ENCODE measurements at regions not wholly inside any gene's neighbourhood (a gene's known extent, or its start where the extent isn't known, plus 50 kb on each side); places are given as distances from the start of the nearest gene placed in this dataset.

DNA sequence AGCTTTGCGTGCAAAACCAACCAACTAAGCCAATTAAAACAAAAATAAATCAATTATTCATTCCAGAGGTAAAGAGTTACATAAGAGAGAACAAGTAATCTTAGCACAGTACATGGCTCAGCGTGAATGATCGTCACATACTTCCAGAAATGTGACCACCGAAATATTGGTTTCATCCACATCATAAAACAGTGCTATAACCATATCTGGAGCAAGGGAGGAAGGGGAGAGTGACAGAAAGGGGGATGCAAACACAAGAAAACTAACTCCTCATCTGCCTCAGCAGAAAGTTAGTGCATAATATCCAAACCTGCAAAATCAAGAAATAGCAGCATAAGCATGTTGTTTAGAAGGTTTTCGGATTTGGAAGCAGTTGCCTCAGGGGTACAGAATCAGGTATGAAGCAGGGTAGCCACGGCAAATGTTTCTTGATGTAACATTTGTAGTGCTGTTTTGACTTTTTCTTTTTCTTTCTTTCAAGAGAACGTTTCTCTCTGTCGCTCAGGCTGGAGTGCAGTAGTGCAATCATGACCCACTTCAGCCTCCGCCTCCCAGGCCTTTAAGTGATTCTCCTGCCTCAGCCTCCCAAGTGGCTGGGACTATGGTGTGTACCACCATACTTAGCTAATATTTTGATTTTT, 93.9 kb upstream of the EGLN3 start:
- Histone ChIP-seq H3K27me3 (ENCODE audit: control insufficient read depth, insufficient read depth, low read length) (no peaks in the 10 kb centered on the region), H3K4me3 (ENCODE audit: low read length in 3 of 3) (no peak overlapping the region), H3K27ac (ENCODE audit: low read depth in 2 of 2, low read length in 2 of 2) (no peak overlapping the region), H3K9me3 (ENCODE audit: control insufficient read depth in 2 of 3, insufficient read depth in 1 of 3, low read length in 3 of 3) (no peaks in the 10 kb centered on the region), H3K4me1 (ENCODE audit: control insufficient read depth in 2 of 3, insufficient read depth in 2 of 3, low read depth in 1 of 3, low read length in 3 of 3) (no peaks in the 10 kb centered on the region), H3K9ac (ENCODE audit: low read length in 3 of 3) (no peak overlapping the region), H3K36me3 (ENCODE audit: control insufficient read depth in 2 of 3, insufficient read depth in 3 of 3, low read length in 3 of 3) (no peaks in the 10 kb centered on the region)
- DNase-seq (no peak), FAIRE-seq (no peak)
- TF ChIP-seq, protein P1, sequence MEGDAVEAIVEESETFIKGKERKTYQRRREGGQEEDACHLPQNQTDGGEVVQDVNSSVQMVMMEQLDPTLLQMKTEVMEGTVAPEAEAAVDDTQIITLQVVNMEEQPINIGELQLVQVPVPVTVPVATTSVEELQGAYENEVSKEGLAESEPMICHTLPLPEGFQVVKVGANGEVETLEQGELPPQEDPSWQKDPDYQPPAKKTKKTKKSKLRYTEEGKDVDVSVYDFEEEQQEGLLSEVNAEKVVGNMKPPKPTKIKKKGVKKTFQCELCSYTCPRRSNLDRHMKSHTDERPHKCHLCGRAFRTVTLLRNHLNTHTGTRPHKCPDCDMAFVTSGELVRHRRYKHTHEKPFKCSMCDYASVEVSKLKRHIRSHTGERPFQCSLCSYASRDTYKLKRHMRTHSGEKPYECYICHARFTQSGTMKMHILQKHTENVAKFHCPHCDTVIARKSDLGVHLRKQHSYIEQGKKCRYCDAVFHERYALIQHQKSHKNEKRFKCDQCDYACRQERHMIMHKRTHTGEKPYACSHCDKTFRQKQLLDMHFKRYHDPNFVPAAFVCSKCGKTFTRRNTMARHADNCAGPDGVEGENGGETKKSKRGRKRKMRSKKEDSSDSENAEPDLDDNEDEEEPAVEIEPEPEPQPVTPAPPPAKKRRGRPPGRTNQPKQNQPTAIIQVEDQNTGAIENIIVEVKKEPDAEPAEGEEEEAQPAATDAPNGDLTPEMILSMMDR (IDR thresholded peaks at IDR 0.05; ENCODE audit: borderline replicate concordance, extremely low read depth, insufficient read depth): no peak
- intact Hi-C loops (cut with DNase I): no loop called here

DNA sequence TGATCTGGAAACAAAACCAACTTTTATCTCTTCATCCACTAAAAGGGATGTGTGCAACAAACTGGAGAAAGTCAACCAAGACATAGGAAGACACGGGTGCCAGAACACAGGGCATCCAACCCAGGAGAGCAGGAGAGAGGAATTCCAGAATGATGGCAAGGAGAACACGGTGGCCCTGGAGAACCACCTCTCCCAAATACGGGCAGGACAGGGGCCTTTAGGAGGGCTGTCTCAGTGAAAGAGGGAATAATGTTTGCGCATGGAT, 93.4 kb upstream of the EGLN3 start:
- Histone ChIP-seq H3K27me3 (ENCODE audit: control insufficient read depth, insufficient read depth, low read length) (no peaks in the 10 kb centered on the region), H3K9me3 (ENCODE audit: control insufficient read depth in 2 of 3, insufficient read depth in 1 of 3, low read length in 3 of 3) (no peaks in the 10 kb centered on the region), H3K36me3 (ENCODE audit: control insufficient read depth in 2 of 3, insufficient read depth in 3 of 3, low read length in 3 of 3) (no peaks in the 10 kb centered on the region), H3K4me3 (ENCODE audit: low read length in 3 of 3) (no peak overlapping the region), H3K4me1 (ENCODE audit: control insufficient read depth in 2 of 3, insufficient read depth in 2 of 3, low read depth in 1 of 3, low read length in 3 of 3) (no peaks in the 10 kb centered on the region), H3K27ac (ENCODE audit: low read depth in 2 of 2, low read length in 2 of 2) (no peak overlapping the region), H3K9ac (ENCODE audit: low read length in 3 of 3) (no peak overlapping the region)
- DNase-seq (no peak), FAIRE-seq (no peak)
- intact Hi-C loops (cut with DNase I): no loop called here
- TF ChIP-seq, protein P1 (IDR thresholded peaks at IDR 0.05; ENCODE audit: borderline replicate concordance, extremely low read depth, insufficient read depth): no peak

DNA sequence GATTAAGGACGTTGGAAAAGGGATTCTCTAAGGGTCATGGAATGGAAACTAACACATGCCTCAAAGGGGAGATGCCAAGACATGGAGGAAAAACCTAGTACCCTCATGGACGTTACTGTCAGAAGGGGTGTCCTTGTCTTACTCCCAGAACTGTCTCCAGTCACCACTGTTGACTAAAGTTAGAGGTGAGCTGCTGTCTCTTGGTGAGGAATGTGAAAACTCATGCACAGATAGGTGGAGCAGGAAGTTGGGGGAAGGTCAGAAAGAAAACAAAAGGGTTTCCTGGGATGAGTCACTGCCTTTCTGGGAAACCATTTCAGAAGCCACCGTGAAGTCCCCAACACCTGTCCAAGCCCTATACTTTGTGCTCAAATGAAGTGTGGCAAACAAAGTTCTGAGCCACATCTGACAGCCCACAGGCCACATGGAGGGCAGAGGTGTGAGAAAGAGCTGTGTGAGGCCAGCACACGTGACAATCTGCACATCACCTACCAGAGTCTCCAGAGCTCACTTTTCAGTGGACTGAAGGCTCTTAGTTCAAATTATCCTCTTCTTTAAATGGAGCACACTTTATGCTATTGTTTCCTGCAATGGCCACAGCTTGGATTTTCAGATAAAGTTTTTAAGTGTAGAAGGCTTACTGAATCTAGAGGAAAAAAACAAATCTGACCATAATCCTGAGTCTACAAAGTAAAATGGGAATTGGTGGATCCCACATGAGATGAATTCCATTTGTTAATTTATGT, 92.9 kb upstream of the EGLN3 start:
- DNase-seq (no peak), FAIRE-seq (no peak)
- no peak overlapping the region for H3K4me3 ChIP-seq (ENCODE audit: low read length in 3 of 3)
- H3K27me3 ChIP-seq (ENCODE audit: control insufficient read depth, insufficient read depth, low read length): no peaks in the 10 kb centered on the region
- no peaks in the 10 kb centered on the region for H3K9me3 ChIP-seq (ENCODE audit: control insufficient read depth in 2 of 3, insufficient read depth in 1 of 3, low read length in 3 of 3)
- no peak overlapping the region for H3K27ac ChIP-seq (ENCODE audit: low read depth in 2 of 2, low read length in 2 of 2)
- no peaks in the 10 kb centered on the region for H3K4me1 ChIP-seq (ENCODE audit: control insufficient read depth in 2 of 3, insufficient read depth in 2 of 3, low read depth in 1 of 3, low read length in 3 of 3)
- intact Hi-C loops (cut with DNase I): no loop called here
- H3K36me3 ChIP-seq (ENCODE audit: control insufficient read depth in 2 of 3, insufficient read depth in 3 of 3, low read length in 3 of 3): no peaks in the 10 kb centered on the region
- TF ChIP-seq, protein P1 (IDR thresholded peaks at IDR 0.05; ENCODE audit: borderline replicate concordance, extremely low read depth, insufficient read depth): no peak
- H3K9ac ChIP-seq (ENCODE audit: low read length in 3 of 3): no peak overlapping the region
